GM21515 (cell line): ENCODE measurements at regions not wholly inside any gene's neighbourhood (a gene's known extent, or its start where the extent isn't known, plus 50 kb on each side); places are given as distances from the start of the nearest gene placed in this dataset.

Source experiments
- ATAC-seq: cut with Tn5 transposase; IDR thresholded peaks from one replicate; pipeline ENCODE4 v1.9.1; 2021; ENCODE audit not compliant: unreplicated experiment

- no peak for ATAC-seq
These were observed 646.3 kb upstream of the SLITRK1 start for GRCh38 chr13:84528408-84529070.

DNA sequence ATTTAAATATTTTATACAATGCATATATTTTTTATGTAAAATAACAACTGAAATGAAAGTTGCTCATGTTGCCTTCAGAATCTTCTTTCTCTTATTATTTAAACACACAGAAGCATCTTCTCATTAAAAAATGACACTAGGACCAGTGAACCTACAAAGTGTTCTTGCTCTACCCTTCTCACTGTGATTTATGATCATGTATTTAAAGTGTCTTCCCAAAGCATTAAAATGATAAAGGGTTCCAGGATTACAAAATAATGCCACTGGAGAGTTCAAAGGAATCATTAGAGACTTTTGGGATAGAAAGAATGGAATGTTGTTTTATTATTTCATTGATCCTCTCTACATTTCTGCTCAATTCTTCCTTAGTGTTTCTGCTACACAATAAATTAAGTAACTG is 643.6 kb upstream of the SLITRK1 start:
- ATAC-seq = no peak

DNA sequence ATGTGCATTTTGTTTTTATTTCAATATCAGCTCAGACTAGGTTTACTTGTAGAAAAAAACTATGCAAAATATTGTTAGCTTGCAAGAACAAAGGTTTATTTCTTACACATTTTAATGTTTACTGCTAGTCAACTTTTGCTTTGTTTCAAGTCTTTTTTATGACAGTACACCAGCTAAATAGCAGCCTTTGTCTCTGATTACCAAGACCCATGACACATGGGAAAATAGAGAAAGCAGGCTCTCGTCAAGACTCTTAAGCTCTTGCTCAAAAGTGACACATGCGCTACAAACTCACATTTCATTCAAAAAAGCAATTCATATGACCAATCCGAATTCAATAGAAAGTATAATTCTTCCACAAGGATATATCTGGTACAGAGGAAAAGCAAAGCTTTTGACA is 642.3 kb upstream of the SLITRK1 start:
- ATAC-seq = no peak

- ATAC-seq = no peak
These were observed 617.7 kb upstream of the SLITRK1 start for GRCh38 chr13:84500016-84500415.

DNA sequence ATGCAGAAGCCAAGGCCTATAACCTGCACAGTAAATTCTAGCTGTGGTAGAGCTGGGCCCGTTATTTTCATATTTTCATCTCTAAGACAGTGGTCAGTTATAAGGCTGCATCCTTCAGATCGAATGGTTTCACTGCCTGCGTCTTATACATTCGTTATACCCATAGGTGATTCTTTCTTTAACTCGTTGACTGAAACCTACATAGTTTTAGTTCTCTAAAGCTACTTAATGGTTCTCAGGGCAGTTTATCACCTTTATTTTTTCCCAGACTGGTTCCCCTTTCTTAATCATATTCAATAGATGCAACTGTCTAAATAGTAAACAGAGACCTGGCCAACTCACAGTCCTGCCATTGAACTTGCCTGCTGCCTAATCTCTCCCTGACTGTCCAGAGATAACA is 615.3 kb upstream of the SLITRK1 start:
- ATAC-seq = no peak

DNA sequence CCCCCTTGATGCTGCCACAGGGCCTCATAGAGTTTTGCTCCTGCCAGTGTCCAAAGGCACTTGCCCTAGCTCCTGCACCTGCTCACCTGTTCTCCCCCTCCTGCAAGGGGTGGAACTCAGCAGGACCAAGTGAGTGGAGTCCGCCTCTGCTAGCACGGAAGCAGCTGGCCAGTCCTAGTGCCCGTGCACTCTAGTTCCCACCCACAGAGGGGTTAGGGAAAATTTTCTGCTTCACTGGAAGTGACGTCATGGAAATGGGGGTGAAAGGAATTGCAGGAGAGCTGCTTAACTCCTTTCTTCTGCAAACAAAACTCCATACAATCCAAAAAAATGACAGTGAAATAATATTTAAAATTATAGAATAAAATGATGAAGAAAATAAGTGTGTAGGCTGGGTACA is 609.7 kb upstream of the SLITRK1 start:
- ATAC-seq = no peak

DNA sequence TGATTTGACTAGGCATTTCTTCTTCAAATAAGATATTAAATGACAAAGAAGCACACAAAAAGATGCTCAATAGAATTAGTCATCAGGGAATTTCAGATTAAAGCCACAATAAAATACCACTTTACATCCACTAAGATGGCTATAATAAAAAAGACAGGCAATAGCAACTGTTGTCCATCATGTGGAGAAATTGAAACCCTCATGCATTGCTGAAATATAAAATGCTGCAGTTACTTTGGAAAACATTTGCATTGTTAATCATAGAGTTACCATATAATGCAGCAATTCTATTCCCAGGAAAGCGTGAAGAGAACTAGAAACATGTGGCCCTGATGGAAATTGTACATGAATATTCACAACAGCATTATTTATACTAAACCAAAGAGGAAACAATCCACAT is 605.5 kb upstream of the SLITRK1 start:
- no peak for ATAC-seq

DNA sequence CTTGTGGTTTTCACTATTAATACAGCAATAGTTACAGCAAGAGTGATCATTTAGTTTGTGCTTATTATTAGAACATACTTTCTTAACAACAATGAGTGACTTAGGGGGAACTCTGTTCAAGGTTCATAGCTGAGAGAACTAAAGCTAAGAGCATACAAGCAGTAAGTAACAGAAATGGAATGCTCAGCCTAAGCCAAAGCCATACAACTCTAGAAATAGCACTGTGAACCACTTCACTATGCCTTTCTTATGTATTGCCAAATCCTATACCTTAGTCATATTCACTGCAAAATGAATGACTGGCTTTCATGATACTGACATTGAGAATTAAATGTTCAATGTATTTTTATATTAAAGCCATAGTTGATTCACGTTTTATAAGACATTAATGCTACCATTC is 599.7 kb upstream of the SLITRK1 start:
- no peak for ATAC-seq

- ATAC-seq = no peak
These were observed 597.4 kb upstream of the SLITRK1 start for GRCh38 chr13:84479656-84480055.

DNA sequence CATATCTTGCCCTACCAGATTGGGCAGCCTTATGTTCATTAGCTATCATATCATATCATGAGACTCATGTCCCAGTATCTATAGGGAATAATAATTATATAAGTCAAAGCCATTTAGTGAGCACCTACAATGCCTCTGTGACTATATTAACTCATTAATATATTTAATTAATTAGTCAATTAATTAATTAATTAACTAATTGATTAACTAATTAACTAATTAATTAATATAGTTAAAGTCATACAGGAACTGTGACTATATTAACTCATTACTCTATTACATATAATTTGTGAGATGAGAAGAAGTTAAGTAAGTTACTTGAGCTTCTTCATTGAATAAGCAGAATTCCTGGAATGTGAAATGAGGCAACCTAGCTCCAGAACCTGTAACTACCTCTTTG is 588.3 kb upstream of the SLITRK1 start:
- ATAC-seq = no peak

DNA sequence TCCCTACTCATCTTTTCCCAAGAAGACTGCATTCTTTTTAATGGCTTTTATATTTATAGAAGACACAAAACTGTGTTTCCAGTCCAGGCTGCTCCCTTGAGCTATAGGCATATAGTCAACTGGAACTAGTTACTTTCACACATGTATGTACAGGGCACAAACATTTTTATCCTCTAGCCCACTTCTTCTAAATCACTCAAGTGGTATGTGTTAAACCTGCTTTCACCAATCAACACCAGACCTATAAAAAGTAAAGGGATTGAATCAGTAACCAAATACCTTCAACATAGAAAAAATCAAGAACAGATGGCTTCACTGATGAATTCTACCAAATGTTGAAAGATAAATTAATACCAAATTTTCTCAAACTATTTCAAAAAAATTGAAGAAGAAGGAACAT is 584.2 kb upstream of the SLITRK1 start:
- ATAC-seq = no peak

DNA sequence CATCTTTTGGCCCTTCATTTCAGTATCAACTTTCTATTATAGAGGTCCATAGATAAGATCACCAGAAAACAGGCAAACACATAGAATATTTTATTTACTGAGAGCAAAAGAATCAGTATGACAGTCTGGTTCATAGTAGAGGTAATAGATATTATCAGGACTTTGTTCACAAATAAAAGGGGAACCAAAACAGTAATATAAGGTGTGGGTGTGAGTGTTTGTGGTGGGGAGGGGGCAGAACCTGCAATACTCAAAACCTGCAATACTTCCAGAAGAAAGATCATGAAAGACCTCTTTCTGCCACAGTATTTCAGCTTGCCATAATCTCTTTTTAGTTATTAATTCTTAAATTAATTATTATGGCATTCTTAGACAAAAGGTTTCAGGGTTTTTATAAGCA is 578.7 kb upstream of the SLITRK1 start:
- no peak for ATAC-seq

- ATAC-seq = no peak
These were observed 573.0 kb upstream of the SLITRK1 start for GRCh38 chr13:84455143-84455905.

- ATAC-seq = no peak
These were observed 565.3 kb upstream of the SLITRK1 start for GRCh38 chr13:84447640-84447978.

- ATAC-seq = no peak
These were observed 564.8 kb upstream of the SLITRK1 start for GRCh38 chr13:84446972-84447639.

GRCh38 chr13:84445776-84446175 is 563.5 kb upstream of the SLITRK1 start:
- no peak for ATAC-seq

- no peak for ATAC-seq
These were observed 561.2 kb upstream of the SLITRK1 start for GRCh38 chr13:84443463-84443862.

GRCh38 chr13:84439108-84439507 is 556.8 kb upstream of the SLITRK1 start:
- ATAC-seq = no peak

DNA sequence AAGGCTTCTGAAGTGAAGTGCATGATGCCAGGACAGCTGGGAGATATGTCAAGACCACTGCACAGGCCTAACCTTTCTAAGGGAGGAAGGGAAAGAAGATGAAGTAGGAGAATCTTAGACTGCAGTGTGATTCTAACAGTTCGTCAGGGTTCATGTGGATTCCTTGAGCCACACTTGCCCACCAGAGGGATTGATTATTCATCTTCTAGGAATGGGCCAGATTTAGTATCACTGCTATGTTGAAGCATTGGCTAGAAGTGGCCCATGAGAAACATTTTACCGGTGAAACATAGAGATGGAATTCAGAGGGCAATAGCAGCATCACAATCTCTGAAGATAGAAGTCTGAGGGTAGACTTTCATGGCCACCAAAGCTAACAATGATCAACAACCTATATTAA is 550.8 kb upstream of the SLITRK1 start:
- no peak for ATAC-seq

GRCh38 chr13:84431646-84432045 is 549.4 kb upstream of the SLITRK1 start:
- ATAC-seq = no peak

GRCh38 chr13:84430446-84430845 is 548.2 kb upstream of the SLITRK1 start:
- ATAC-seq = no peak

GRCh38 chr13:84430015-84430414 is 547.7 kb upstream of the SLITRK1 start:
- no peak for ATAC-seq
